HG02610 (cell line): ENCODE measurements at regions not wholly inside any gene's neighbourhood (a gene's known extent, or its start where the extent isn't known, plus 50 kb on each side); places are given as distances from the start of the nearest gene placed in this dataset.

Experiments used
- ATAC-seq: cut with Tn5 transposase; IDR thresholded peaks from one replicate; pipeline ENCODE4 v1.9.1; 2021; ENCODE audit warnings: mild to moderate bottlenecking, moderate library complexity; ENCODE audit not compliant: unreplicated experiment

DNA sequence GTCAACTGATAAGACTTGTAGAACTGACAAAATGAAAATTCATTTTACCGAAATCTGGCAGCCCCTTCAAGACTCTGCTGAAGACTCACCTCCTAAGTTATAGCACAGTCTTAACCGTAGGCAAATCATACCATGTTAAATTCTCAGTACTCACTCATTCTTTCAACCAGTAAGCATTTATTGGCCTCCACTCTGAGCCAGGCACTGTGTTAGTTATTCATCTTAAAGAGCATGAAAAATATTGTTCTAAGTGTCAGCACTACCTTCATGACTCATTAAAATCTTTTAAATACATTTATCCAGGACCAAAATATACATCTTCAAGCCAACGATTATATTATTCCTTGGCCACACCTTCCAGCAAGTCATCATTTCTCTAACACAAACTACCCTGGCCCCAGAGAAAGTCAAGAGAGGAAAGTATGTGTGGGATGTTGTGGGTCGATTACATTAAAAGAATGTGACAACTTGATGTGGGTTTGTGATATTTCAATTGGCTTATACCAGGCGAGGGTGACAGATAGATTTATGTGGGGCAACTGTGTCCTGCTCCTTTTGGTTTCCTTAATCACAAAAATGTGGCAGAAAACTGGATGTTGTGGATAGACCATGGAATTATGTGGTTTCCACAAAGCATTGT, 55.0 kb downstream of the TMEM30B start:
- ATAC-seq = no peak

DNA sequence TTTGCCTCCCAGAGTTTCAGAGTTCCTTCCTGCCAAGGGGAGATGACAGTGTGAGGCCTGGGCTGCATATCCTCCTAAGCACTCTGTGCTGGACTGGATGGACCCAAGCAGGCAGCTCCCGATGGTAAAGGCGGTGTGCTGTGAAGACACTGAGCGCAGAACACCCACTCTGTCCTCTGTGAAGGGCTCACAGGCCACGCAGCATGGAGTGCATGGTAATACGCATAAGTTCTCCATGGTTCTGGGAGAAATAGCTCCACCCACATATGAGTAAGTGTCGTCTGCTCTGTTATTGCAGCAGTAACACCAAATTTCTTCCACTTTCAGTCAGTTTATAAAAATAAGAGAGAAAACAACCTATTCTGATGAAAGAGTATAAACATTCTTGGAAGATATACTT, 55.8 kb downstream of the TMEM30B start:
- ATAC-seq = no peak

DNA sequence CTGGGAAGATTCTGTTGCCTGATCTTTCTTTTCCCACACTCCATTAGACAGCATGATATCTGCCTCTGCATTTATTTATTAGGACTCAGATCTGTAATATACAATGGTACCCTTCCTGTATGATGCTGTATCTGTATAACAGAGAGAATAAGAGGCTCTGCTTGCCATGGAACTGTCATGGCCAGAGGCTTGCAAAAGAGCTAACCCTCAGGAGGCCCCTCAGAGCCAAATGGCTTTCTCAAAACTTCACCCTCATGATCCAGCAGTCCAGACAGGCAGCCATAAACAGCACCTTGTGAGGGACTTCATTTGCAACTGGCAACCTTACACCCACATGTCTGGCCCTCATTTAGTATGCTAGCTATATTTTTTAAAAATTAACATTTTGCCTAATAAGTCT, 57.6 kb downstream of the TMEM30B start:
- no peak for ATAC-seq

DNA sequence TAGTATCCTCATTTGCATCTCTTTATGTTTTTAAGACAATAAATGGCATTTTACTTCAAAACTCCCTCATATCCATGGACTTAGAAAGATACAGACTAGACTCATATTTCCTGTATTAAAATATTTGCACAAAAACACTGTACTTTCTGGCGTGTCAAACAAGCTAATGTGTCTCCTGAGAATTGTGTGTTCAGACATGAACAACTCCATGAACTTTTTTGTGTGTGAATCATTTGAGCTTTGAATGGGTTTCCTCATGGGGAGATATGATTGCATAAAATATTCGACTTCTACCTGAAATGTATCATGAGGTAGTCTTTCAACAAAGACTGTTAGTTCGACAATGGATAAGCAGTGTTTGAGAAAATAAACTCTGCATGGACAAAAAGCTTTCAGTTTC, 58.8 kb downstream of the TMEM30B start:
- ATAC-seq = no peak

DNA sequence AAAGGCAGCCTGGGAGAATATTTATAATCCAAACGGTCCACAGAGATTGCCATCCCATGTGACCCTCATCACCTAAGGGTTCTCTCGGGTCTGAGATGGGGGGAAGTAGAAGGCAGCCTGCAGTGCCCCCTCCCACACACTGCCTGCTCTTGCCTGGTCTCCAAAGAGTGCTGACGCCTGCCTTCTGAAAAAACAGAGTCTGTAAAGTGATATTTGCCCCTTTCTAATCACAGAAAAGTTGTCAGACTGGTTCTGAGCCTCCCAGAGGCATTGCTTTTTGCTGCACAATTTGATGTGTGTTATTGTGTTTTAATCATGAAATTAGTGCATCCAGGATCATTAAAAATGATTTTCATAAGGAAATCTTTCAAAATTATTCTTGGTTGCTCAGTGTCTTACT, 59.2 kb downstream of the TMEM30B start:
- ATAC-seq = no peak

DNA sequence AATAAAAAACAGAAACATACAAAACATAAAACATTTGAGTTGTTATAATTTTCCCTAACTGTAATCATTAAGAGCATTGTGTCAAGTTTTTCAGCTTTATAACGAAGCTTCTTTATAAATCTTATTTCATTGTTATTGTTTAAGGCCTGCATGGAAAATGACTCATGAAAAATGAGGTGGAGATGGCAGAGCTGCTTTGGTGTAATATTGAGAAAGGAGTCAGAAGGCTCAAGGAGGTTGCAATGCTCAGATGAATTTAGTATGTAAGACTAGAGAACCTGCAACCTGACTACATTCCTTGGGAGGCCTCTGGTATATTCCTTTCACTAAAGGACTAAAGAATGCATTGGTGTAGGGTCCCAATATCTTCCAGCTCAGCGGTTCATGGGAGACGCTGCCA, 61.5 kb downstream of the TMEM30B start:
- ATAC-seq = no peak

DNA sequence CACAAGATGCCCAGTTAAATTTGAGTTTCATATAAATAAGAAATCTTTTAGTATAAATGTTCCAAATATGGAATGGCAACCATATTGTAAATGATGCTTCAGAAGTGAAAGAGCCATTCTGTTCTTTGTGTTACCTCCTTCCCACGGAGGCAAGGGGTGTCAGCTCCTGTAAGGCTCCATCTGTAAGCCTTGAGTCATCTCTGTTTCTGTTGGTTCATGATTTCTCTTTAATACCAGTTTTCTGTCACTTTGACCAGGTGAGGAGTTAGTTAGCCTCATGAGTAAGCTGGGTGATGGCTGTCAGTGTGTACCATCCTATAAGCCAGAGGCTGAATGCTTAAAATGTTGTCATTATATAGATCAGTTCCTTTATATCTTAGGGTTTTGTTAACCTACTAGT, 61.9 kb downstream of the TMEM30B start:
- no peak for ATAC-seq

DNA sequence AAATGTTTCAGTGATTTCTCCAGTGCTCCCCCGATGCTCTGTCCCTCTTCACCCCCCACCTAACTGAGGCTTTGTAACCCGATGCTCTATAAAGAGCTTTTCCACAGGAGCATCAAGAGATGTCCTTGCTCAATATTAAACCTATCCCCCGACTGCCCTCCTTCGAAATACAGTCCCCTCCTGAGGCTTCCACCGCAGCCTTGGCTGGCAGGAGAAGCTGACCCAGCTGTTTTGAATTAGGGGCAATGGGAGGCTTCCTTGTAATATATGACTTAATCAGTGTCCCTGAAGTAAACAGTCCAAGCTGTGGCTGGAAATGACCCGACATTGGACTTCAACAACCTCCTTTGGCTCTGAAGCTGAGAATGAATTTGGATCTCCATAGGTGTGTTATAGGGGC, 62.4 kb downstream of the TMEM30B start:
- ATAC-seq = no peak

DNA sequence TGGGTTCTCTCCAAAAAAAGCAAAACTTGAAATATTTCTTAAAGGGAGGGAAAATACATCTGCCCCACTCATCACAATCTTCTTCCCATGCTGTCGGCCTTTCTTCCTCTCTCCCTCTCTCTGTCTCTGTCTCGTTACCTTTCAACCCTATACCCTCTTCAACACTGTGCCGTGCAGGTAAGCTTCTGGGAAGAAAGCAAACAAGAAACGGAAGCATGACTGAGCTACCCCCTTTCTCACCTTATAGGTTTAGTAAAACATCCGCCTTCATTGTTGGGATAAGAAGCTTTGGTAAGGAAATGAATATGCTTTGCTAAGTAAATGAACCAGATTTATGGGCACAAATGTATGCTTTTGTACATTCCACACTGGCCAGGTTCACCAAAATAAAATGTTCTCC, 63.0 kb downstream of the TMEM30B start:
- ATAC-seq = no peak

DNA sequence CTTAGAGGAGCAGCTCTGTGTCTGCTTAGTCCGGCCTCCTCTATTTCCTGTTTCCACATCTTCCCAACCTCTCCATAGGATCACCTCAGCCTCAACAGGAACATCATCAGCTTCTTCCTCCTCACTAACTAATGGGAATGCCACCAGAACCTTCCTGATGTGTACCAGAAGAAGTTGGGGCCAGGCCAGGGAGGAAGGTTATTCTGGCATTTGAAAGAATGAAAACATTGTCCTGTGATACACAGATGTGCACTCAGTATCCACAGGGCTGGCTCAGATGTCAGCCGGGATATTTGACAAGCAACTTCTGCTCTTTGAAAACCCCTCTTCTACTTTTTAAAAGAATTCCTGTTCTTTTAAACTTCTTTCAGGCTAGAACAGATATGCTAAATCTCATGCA, 63.6 kb downstream of the TMEM30B start:
- ATAC-seq = no peak

DNA sequence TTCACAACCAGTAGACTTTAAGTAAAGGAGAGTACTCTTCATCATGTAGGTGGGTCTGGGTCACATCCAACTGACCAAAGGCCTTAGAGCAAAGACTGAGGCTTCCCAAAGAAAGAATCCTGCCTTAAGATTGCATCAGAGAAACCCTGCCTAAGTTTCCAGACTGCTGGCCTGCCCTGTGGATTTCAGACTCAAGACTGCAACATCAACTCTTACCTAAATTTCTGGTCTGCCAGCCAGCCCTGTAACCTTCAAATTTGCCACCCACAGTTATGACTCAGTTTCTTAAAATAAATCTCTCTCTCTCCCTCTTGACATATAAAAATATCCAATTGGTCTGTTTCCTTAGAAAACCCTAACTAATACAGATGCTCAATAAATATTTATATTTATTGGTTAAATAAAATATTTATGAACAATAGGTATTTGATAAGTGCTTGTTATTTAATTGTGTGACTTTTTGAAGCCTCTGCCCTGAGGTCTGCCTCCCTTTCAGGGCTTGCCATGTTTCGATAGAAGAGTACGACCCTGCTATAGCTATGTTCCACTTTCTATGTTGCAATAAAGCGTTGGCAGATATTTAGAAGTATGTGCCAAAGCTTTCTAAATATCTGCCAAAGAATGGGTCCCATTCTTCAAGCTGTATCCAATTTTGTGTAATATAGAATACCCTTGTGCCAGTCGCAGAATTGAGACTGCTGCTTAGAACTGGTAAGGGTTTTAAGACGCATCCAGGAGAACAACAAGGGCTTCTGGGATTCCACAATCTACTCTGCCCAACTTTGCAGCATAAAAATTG, 65.7 kb downstream of the TMEM30B start:
- ATAC-seq = no peak

DNA sequence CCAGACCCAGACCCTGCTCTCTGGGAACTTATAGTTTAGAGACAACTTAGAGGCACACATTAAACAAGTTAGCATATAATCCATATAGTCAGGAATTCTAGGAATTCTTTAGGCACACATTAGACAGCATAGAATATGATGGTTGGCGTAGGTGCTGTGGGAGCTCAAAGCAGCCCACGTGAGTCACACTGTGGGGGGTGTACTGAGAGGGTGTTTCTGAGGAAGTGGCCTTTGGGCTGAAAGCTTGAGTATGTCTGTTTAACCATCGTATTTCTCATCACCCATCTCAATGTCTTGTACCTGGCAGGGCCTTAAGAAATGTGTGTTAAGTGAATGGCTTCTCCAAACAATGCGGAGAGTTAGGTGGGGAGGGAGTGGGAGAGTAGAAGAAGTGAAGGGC, 67.2 kb downstream of the TMEM30B start:
- no peak for ATAC-seq

DNA sequence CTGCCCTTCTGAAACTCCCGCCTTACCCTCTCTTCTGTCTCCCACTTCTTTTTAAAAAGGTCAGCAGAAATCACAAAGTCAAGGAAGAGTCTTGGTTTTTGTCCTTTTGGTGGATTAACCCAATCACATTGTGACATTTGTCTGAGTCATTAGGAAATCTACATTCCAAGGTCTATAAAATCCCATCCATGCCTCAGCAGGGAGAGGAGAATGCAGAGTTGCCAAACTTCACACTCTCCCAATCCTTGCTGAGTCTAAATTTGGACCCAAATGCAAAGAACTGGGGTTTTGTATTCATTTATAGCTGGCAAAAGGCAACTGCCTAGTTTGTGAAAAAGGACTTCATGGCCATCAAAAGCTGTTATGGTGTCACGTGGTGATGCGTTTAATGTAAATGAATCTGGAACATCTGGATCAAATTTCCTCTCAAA, 67.9 kb downstream of the TMEM30B start:
- ATAC-seq = no peak

DNA sequence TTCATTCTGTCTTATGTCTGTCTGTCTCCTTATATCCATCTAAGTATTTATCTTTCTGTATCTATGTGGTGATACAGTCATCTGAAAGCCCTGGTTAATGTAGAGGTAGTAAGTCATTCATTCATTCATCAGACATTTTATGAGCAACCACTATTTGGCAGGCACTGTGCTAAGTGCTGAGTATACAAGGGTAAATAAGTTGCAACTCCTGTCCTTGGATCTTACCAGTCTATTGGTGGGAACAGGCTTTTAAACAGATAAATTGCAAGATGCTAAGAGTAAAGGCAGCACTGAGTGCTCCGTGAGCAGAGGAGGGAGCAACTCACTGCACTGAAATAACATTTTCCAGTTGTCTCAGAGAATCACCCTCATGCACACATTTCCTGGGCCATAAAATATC, 68.6 kb downstream of the TMEM30B start:
- no peak for ATAC-seq

DNA sequence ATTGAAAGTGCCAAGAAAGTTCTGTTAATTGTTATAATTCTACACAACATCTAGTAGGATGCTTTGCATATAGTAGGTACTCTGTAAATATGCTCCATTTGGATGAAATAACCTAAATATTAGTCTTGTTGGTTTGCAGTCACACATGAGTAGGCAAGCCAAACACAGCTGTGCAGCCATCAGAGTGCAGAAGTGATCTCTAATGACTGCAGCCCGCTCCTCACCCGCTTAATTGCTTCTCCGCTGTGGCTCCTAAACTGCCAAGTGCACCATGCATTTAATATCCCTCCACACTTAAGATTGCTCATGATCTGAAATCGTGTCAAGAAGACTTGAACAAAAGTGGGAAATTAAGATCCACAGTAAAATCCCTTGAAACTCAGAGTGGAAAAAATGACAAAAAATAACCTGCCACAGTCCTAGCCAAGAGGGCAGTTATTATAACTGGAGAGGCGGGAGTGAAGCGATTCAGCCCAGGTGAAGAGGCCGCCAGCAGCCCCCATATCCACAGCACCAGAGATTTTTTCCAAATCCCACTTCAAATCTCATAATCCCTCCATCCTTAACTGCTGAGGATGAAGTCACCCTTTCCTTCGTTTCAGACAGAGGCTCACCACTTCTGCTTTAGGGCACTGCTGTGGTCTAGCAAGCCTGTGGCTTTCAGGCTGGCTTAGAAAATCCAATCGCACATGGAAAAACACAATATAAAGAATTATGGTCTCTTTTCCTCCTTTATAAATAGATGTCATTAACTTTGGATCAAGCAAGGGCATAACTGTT, 69.5 kb downstream of the TMEM30B start:
- ATAC-seq = no peak

DNA sequence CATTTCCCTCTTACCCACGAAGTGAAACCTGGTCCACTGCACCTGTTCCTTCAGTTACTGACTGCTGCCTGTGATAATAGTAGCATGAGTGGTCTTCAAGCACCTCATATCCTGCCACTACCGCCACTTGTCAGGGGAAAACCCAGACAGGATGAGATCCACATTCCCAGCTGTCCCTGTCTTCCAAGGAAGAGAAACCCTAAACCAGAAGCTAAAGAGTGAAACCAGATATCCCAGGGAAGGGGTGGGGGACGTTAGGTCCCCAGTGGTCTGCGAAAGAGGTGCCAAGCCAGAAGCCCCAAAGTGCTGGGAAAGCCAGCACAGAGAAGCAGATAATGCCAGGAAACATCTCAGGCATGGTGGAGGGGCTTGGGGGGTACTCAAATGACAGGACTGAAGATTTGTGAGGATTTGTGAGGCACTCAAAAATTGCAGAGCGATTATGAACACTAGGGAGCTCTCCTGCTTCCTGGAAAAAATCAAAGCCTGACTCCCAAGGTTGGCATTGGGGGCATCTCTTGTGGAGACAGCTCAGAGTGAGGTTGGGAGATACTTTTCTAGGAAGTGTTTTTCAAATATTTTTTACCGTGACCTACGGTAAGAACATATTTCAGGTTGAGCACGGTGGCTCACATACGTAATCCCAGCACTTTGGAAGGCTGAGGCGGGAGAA, 77.9 kb downstream of the TMEM30B start:
- ATAC-seq = no peak

DNA sequence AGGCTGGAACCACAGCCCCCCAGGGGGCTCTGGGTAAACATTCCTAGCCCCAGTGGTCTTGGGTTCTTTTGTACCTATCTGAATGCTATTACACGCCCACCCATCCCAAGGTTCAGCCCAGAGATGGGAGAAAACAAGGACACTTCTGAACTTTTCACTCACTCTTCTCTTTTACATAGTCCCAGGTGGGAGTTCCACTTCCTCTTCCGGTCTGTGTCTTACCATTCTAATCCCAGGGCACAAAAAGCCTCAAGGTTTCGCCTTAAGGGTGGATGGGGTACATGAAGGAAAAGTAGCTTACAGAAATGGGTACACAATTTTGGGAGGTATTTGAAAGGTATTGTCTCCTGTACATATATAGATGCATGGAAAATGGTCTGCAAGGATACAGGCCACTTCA, 79.0 kb downstream of the TMEM30B start:
- ATAC-seq = no peak

DNA sequence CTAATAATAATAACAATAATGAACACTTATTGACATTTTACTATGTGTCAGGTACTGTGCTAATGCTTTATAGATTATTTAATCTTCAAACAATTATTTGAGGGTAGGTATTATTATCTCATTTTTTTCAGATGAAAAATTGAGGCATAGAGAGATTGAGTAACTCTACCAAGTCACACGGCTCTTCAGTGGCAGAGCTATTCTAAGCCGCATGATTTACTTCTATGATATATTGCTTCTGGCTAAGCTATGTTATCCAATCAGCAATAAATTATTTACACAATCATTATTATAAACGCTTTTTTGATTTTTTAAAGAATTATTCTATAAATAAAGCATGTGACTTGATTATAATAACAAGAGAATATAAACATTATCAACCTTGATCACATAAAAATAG, 80.0 kb downstream of the TMEM30B start:
- ATAC-seq = no peak

DNA sequence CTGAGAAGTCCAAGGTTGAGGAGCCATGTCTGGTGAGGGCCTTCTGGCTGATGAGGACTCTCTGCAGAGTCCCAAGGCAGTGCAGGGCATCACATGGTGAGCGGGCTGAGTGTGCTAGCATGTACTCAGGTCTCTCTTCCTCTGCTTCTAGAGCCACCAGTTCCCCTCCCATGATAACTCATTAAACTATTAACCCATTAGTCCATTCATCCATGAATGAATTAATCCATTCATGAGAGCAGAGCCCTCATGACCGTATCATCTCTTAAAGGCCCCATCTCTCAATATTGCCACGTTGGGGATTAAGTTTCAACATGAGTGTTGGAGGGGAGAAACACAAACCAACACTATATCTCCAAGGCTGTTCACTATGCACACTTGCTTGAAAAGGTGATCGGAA, 83.7 kb downstream of the TMEM30B start:
- no peak for ATAC-seq

DNA sequence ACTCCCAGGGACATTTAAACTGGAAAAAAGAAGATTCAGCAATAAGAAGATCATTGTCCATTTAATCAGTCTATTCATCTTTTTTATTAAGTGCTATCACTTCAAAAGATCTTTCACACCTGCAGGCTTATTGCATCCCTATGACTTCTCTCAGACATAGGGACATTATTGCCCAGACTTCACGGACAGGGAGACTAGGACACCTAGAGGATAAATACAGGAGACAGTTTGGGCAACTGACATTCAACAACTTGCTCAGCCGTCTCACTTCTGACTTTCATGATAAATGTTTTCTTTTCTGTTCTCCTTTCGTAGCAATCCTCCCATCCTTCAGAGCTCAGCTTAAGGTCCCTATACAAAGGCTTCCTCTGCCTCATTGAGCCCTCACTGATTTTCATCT, 84.3 kb downstream of the TMEM30B start:
- ATAC-seq = no peak

DNA sequence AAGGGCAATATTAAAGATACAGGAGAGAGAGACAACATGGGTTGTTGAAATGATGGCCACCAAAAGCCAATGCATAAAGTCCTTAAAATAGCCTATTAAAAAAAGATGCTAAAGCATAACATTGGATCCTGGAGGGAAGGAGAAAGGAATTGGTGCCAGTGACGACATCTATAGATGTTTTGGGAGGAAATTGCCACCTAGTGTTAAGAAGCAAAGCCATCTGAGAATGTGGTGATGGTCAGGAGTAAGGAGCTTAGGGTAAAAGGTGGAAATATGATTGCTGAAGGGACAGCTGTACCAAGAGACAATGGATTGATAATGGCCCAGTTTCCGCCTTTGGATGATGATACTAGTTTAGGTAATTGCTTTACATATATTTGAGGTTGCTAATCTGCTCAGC, 85.1 kb downstream of the TMEM30B start:
- ATAC-seq = no peak
